OCI-LY1 (cell line): ENCODE measurements at regions not wholly inside any gene's neighbourhood (a gene's known extent, or its start where the extent isn't known, plus 50 kb on each side); places are given as distances from the start of the nearest gene placed in this dataset.

ENCODE experiments used
- CTCF ChIP-seq: fragments of 200-600 bp; sonication (generic), shearing (Covaris generic); IDR thresholded peaks from 2 replicates; pipeline ENCODE4 v1.5.1; 2017; ENCODE audit warnings: mild to moderate bottlenecking, antibody characterized with exemption, low read length, moderate library complexity, mixed read lengths
- EZH2 ChIP-seq: fragments of 200-600 bp; sonication (generic), shearing (Covaris generic); IDR thresholded peaks from 2 replicates; pipeline ENCODE4 v1.8.0; 2017; ENCODE audit warnings: borderline replicate concordance, mixed run types, mild to moderate bottlenecking, antibody characterized with exemption, low read length, moderate library complexity, mixed read lengths

- TF ChIP-seq CTCF (no peak), EZH2 (no peak)
Measured at GRCh38 chr1:98081944-98082343, 161.1 kb upstream of the DPYD start.
